HG02943 (cell line): ENCODE measurements at regions not wholly inside any gene's neighbourhood (a gene's known extent, or its start where the extent isn't known, plus 50 kb on each side); places are given as distances from the start of the nearest gene placed in this dataset.
"Not testable (repeated sequence)": the region's sequence is repeated elsewhere in the genome, so short reads cannot be mapped to it uniquely, and the experiment has no call there.

Experiments
- ATAC-seq: cut with Tn5 transposase; IDR thresholded peaks from one replicate; pipeline ENCODE4 v1.9.1; 2021; ENCODE audit warnings: mild to moderate bottlenecking, low read depth, moderate library complexity; ENCODE audit not compliant: unreplicated experiment

- ATAC-seq: no peak
Observed at GRCh38 chr7:10612950-10613349, 360.7 kb upstream of the PHF14 start.

DNA sequence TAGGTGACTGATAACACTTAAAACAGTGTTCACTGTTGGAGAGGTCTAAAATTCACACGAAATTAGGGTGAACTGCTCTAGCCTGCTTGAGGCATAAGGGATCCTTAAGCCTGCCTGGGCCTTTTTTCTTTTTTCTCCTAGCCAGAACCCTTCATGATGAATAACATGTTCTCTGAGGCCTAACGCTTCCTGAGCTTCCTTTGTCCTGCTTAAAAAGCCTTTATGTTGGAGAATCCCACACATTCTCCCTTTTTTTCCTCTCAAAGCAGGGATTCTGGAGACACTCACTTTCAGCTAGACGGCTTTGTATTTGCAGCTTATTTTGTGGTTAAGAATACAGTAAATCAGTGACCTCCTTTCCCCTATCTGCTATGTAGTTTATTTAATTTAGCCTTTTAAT, 354.7 kb upstream of the PHF14 start:
- ATAC-seq: no peak

- ATAC-seq: no peak
Observed at GRCh38 chr7:10632712-10633111, 341.0 kb upstream of the PHF14 start.

GRCh38 chr7:10634239-10634638, 339.4 kb upstream of the PHF14 start:
- no peak for ATAC-seq

GRCh38 chr7:10637991-10638390, 335.7 kb upstream of the PHF14 start:
- no peak for ATAC-seq

- ATAC-seq: no peak
Observed at GRCh38 chr7:10643545-10643944, 330.1 kb upstream of the PHF14 start.

DNA sequence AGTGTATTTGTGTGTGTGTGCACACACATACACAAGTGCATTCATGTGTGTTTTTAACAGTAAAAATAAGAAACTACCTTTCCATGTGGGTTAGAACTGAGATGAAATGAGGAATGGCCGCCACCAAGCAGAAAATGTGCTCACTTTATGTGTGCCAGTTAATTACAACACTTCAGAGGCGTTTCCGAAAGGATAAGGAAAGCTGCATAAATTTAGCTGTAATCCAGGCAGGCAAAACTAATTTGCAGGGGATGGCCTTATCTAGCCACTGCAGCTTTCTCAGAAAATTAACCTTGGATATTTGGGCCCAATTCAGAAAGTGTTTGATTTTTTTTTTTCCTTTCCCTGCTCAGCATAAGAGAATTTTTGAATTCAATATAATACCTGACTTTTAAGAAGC, 328.8 kb upstream of the PHF14 start:
- no peak for ATAC-seq

DNA sequence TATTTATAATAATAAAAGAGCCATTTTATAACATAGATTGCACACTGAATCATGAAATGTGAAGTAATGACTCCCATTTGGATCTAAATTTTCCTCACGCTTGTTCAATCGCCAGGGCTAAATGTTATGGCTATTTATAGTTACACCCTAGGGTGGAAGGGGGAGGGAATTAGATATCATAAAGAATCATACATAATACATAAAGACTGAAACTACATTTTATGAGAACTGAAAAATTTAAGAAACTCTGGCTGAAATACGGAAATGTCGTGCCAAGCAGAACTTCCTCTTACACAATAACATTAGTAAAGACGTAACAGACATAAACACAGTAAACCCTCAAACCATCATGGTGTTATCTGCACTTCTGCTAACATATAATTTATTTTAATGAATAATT, 327.5 kb upstream of the PHF14 start:
- ATAC-seq: no peak

DNA sequence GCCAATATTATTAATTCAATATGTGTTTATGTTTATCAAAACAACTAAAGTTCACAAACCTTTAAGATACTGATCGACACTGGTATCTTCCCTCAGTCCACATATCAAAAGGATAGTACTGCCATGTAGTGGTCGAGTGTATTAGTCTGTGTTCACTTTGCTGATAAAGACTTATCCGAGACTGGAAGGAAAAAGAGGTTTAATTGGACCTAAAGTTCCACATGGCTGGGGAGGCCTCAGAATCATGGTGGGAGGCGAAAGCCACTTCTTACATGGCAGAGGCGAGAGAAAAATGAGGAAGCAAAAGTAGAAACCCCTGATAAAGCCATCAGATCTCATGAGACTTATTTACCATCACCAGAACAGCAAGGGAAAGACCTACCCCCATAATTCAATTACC, 325.4 kb upstream of the PHF14 start:
- ATAC-seq: no peak

DNA sequence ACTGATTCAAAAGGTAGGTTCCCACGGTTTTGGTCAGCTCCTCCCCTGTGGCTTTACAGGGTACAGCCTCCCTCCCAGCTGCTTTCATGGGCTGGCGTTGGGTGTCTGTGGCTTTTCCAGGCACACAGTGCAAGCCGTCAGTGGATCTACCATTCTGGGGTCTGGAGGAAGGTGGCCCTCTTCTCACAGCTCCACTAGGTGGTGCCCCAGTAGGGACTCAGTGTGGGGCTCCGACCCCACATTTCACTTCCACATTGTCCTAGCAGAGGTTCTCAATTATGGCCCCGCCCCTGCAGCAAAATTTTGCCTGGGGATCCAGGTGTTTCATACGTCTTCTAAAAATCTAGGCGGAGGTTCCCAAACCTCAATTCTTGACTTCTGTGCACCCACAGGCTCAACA, 324.6 kb upstream of the PHF14 start:
- not testable (repeated sequence) for ATAC-seq

DNA sequence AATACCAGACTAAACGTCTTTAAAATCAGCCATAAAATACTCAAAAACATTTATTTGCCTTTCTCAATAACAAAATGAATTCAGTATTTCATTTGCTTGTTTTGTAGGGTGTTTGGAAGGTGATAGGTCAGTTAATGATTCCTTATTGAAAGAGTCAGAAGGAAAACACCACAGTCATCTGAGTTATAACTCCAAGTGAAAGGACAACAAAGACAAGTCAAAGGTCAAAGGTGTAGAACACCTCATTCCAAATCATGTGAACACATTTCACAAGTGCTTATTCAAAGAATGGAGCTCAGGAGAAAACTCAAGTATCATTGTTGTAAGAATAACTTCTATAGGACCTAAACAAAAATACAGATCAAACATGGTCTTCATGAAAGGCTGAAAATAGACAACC, 318.6 kb upstream of the PHF14 start:
- no peak for ATAC-seq

DNA sequence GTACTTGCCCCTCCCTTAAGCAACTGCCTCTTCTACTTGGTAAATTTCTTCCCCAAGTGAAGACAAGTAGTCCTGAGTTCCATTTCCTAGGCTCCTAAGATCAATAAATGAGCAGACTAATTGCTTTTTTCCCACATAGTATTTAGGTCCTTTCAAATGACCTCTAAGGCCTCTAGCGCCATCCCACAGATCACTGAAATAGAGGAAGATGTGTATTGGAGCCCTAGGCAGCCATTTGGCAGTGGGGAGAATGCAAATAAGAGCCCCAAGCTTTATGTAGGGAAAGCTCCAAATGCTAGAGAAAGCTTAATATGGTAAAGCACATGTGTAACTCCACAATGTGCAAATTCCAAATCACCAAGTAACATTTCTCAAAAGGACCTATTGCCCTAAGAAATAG, 316.5 kb upstream of the PHF14 start:
- ATAC-seq: no peak

DNA sequence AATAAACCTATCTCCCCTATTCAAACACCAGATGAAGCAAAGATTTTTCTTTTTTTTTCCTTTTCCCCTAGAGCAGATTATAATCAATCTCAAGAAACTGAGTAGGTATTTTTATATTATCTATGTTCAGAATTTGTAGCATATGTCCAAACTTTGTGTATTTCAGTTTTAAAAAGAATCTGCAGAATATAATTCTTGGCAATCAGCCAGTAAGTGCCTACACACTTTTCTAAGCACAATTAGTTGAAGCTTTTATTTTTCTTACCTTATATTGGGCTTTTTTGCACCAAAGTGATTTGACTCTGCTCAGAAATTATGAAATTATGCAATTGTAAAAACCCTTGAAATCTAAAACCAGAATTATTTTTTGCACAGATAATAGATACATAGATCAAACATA, 315.8 kb upstream of the PHF14 start:
- ATAC-seq: no peak

DNA sequence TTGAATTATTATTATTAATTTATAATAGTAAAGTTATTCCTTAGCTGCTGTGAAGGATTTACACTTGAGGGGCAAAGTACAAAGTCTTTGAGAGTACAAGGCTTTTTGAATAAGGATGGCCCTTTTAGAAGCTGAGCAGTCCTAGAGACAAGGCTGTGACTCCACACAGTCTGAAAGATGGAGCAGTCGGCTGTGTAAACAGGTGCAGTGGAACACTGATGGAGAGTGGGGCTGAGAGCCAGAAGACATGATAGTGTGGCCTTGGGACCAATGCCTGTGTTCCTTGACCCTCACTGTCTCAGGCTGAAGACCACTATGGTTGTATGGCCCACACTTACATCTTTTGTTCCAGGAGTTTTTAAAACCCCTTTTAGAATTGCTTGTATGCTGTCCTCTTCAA, 311.2 kb upstream of the PHF14 start:
- no peak for ATAC-seq

- ATAC-seq: no peak
Observed at GRCh38 chr7:10662982-10663884, 310.4 kb upstream of the PHF14 start.

DNA sequence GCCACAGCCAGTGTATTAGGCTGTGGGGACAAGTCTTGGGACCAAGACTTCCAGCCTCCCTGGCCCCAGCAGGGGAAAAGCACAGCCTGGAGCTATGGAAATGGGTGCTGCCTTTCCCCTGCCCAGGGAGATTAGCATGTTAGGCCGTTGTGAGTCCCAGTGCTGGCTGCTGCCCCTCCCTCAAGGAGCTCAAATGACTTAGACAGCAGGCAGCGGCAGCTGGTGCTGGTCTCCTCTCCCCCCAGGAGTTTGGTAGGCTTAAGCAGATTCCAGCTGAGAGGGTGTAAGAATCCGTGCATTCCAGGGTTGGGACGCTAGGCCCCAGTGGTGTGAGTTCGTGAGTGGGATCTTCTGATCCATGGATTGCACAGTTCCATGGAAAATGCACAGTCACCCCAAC, 301.5 kb upstream of the PHF14 start:
- ATAC-seq: no peak

DNA sequence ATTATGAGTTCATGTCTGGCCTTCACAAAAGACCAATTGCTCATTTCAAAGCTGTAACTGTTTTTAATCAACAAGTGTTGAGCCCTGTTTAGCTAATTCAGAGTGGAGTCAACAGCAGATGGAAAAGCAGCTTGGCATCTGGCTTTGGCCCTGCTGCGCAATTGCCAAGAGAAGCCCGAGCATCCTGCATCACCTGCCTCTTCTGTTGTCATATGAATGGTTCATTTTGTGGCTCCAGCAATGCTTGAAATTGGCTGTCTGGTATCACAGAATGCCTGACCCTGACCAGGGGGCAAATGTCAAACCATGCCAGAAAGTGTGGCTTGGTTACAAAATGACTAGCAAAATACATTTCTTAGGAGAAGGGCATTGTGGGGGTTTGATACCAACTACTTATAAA, 296.5 kb upstream of the PHF14 start:
- ATAC-seq: no peak

GRCh38 chr7:10677668-10678232, 295.9 kb upstream of the PHF14 start:
- ATAC-seq: no peak

- ATAC-seq: no peak
Observed at GRCh38 chr7:10684606-10685005, 289.1 kb upstream of the PHF14 start.

GRCh38 chr7:10685040-10685439, 288.6 kb upstream of the PHF14 start:
- ATAC-seq: no peak

DNA sequence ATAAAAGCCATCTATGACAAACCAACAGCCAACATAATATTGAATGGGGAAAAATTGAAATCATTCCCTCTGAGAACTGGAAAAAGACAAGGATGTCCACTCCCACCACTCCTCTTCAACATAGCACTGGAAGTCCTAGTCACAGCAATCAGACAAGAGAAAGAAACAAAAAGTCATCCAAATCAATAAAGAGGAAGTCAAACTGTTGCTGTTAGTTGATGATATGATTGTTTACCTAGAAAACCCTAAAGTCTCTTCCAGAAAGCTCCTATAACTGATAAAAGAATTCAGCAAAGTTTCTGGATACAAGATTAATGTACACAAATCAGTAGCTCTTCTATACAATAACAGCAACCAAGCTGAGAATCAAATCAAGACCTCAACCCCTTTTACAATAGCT, 285.1 kb upstream of the PHF14 start:
- ATAC-seq: no peak

DNA sequence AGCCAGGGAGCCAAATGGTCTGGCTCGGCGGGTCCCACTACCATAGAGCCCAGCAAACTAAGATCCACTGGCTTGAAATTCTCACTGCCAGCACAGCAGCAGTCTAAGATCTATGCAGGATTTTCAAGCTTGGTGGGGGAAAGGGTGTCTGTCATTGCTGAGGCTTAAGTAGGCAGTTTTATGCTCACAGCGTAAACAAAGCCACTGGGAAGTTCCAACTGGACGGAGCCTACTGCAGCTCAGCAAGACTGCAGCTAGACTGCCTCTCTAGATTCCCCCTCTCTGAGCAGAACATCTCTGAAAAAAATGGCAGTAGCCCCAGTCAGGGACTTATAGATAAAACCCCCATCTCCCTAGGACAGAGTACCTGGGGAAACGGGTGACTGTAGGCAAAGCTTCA, 277.6 kb upstream of the PHF14 start:
- no peak for ATAC-seq
